K562 (cell line): ENCODE measurements at regions not wholly inside any gene's neighbourhood (a gene's known extent, or its start where the extent isn't known, plus 50 kb on each side); places are given as distances from the start of the nearest gene placed in this dataset.

Experiments used
- ATAC-seq: fragments of 200-7000 bp; cut with Tn5 transposase; 3 replicates; pipeline ENCODE4 v1.9.1; 2020; ENCODE audit warnings: moderate library complexity
- BruUV-seq: library from RNA; stranded (reverse); fragments of 400-500 nt; replicated peaks from 2 replicates; lab custom pipeline; 2021; lab: Mats Ljungman, UMichigan
- CTCF ChIA-PET: fragments of 300-600 bp; formaldehyde crosslinking; extraction: SDS; loops from one replicate; lab custom pipeline; 2021; ENCODE audit warnings: low intra/inter-chr PET ratio; lab: Yijun Ruan, JAX
- POLR2A ChIA-PET: fragments of 300-600, 350-650 bp; sonication (Branson Sonifier 250); formaldehyde crosslinking; extraction: SDS; loops from one replicate; lab custom pipeline; 2021; ENCODE audit warnings: antibody characterized with exemption, inconsistent platforms; lab: Yijun Ruan, JAX
- DNase-seq, 4 experiments: peaks; one replicate each; pipeline versions ENCODE4 v3.0.0 to v3.0.0-alpha.2; 2011 to 2018; ENCODE audit warnings: low spot score in 3 of 4, mixed read lengths in 3 of 4; ENCODE audit errors: extremely low read depth in 1 of 4
- FAIRE-seq: peaks from 2 replicates; lab custom pipeline; 2011; peaks lifted over from hg19 to GRCh38; lab: Jason Lieb, UNC
- H2AFZ ChIP-seq: 2 replicates; pipeline ENCODE4 v1.6.0; 2011; ENCODE audit warnings: low read depth, low read length, control low read depth, inconsistent platforms
- H3K27ac ChIP-seq: fragments of 200-600 bp; 3 replicates; pipeline ENCODE4 v1.8.0; 2011; ENCODE audit warnings: low read depth, mild to moderate bottlenecking, control low read depth, inconsistent platforms, low read length, moderate library complexity, mixed read lengths; ENCODE audit errors: extremely low read depth
- H3K27me3 ChIP-seq, 2 experiments: fragments of 300-600 bp in 1 of 2; 2 replicates in 1 of 2; 3 replicates in 1 of 2; pipeline versions ENCODE4 v1.6.0 to v1.8.0; 2011; ENCODE audit warnings: inconsistent platforms in 2 of 2, low read length in 2 of 2, mild to moderate bottlenecking in 1 of 2, mixed read lengths in 1 of 2, moderate library complexity in 1 of 2; ENCODE audit not compliant: control insufficient read depth in 2 of 2, insufficient read depth in 2 of 2
- H3K36me3 ChIP-seq: fragments of 300-600 bp; 3 replicates; pipeline ENCODE4 v1.8.0; 2011; ENCODE audit warnings: mild to moderate bottlenecking, low read length, inconsistent platforms; ENCODE audit not compliant: control insufficient read depth, insufficient read depth
- H3K4me1 ChIP-seq, 2 experiments: fragments of 200-600 bp in 1 of 2; replicated peaks in 1 of 2; 2 replicates in 1 of 2; 3 replicates in 1 of 2; pipeline versions ENCODE4 v1.5.1 to v1.8.0; 2011; ENCODE audit warnings: inconsistent platforms in 2 of 2, low read length in 2 of 2, mild to moderate bottlenecking in 1 of 2, mixed read lengths in 1 of 2, moderate library complexity in 1 of 2; ENCODE audit not compliant: control insufficient read depth in 2 of 2, insufficient read depth in 2 of 2
- H3K4me2 ChIP-seq: 2 replicates; pipeline ENCODE4 v1.6.1; 2011; ENCODE audit warnings: low read length, control low read depth, inconsistent platforms, mixed read lengths; ENCODE audit not compliant: insufficient read depth
- H3K4me3 ChIP-seq: fragments of 200-600 bp; sonication (generic), shearing (Covaris generic); 2 replicates; pipeline ENCODE4 v1.5.1; 2016; ENCODE audit warnings: control low read depth, inconsistent platforms
- H3K79me2 ChIP-seq: fragments of 200-600 bp; 3 replicates; pipeline ENCODE4 v1.8.0; 2011; ENCODE audit warnings: low read length, inconsistent platforms; ENCODE audit not compliant: control insufficient read depth, insufficient read depth
- H3K9ac ChIP-seq, 2 experiments: 2 replicates each; pipeline versions ENCODE4 v1.6.0 to v1.6.1; 2011; ENCODE audit warnings: low read depth in 2 of 2, low read length in 2 of 2, control low read depth in 1 of 2, inconsistent platforms in 1 of 2, mild to moderate bottlenecking in 1 of 2, mixed read lengths in 1 of 2; ENCODE audit not compliant: insufficient read depth in 1 of 2
- H3K9me1 ChIP-seq: one replicate; pipeline ENCODE4 v1.6.0; 2011; ENCODE audit warnings: inconsistent platforms, mild to moderate bottlenecking, low read length, moderate library complexity; ENCODE audit not compliant: control insufficient read depth, insufficient read depth
- H3K9me3 ChIP-seq: replicated peaks from 2 replicates; pipeline ENCODE4 v1.5.1; 2011; ENCODE audit warnings: low read depth, low read length, inconsistent platforms; ENCODE audit not compliant: control insufficient read depth, insufficient read depth
- H4K20me1 ChIP-seq: replicated peaks from 2 replicates; pipeline ENCODE4 v1.6.1; 2011; ENCODE audit warnings: low read length, inconsistent platforms, mixed read lengths; ENCODE audit not compliant: control insufficient read depth, insufficient read depth
- CC2D1A ChIP-seq: fragments of 450-650 bp; IDR thresholded peaks from 2 replicates; pipeline ENCODE4 v1.6.1; 2017; ENCODE audit warnings: mild to moderate bottlenecking
- CHD2 ChIP-seq: IDR thresholded peaks from 2 replicates; pipeline ENCODE4 v1.6.1; 2011; ENCODE audit warnings: low read depth, low read length
- CTBP1 ChIP-seq: fragments of 450-650 bp; IDR thresholded peaks from 2 replicates; pipeline ENCODE4 v1.6.1; 2016; ENCODE audit warnings: borderline replicate concordance
- GABPB2 ChIP-seq: fragments of 250-450 bp; sonication (Bioruptor Pico); conservative IDR thresholded peaks from 2 replicates; pipeline ENCODE4 v1.5.1; 2021; ENCODE audit warnings: mild to moderate bottlenecking
- MED1 ChIP-seq: sonication (generic); formaldehyde crosslinking; IDR thresholded peaks from 2 replicates; pipeline ENCODE4 v1.8.1; 2023; ENCODE audit warnings: missing genetic modification reagents, borderline replicate concordance
- MTA3 ChIP-seq: fragments of 450-650 bp; formaldehyde crosslinking; IDR thresholded peaks from 2 replicates; pipeline ENCODE4 v1.6.1; 2017; ENCODE audit warnings: mild to moderate bottlenecking, borderline replicate concordance
- NR4A1 ChIP-seq, 2 experiments: fragments of 250-450 bp in 1 of 2; fragments of 450-650 bp in 1 of 2; sonication (Bioruptor Pico) in 1 of 2; IDR thresholded peaks; 2 replicates each; pipeline versions ENCODE4 v1.4.0 to v1.6.1; 2016 to 2020; ENCODE audit warnings: mild to moderate bottlenecking in 2 of 2, missing compliant biosample characterization in 1 of 2, missing genetic modification characterization in 1 of 2, moderate library complexity in 1 of 2
- POLR2A ChIP-seq: fragments of 450-650 bp; conservative IDR thresholded peaks from 2 replicates; pipeline ENCODE4 v1.6.1; 2016
- RBM15 ChIP-seq: fragments of 200-400 bp; formaldehyde crosslinking; IDR thresholded peaks from 2 replicates; pipeline ENCODE4 v1.6.1; 2018; ENCODE audit warnings: mild to moderate bottlenecking, low read length, moderate library complexity; ENCODE audit not compliant: insufficient read depth
- SMARCB1 ChIP-seq: IDR thresholded peaks from 2 replicates; pipeline ENCODE4 v1.6.1; 2011; ENCODE audit warnings: improper control_type of control experiment, low read depth; ENCODE audit not compliant: insufficient read length
- ZNF143 ChIP-seq: sonication (generic); formaldehyde crosslinking; IDR thresholded peaks from 2 replicates; pipeline ENCODE4 v1.9.0; 2022; ENCODE audit warnings: mild to moderate bottlenecking, missing genetic modification reagents
- ZNF324 ChIP-seq: fragments of 250-450 bp; sonication (Bioruptor Pico); IDR thresholded peaks from 2 replicates; pipeline ENCODE4 v1.4.0; 2020; ENCODE audit warnings: mild to moderate bottlenecking
- in situ Hi-C: fragments of 300-500 bp; cut with MboI; formaldehyde crosslinking; loops from 4 replicates; pipeline ENCODE4 v1.15.0; 2018; ENCODE audit warnings: inconsistent platforms, mixed read lengths
- intact Hi-C: fragments of 100-400 bp; cut with micrococcal nuclease; formaldehyde crosslinking; loops from 2 replicates; pipeline ENCODE4 v1.14.2; 2022
- TF ChIP-seq, protein P1 (sequence below): fragments of 250-450 bp; sonication (Bioruptor Pico); IDR thresholded peaks from 2 replicates; pipeline ENCODE4 v1.4.0; 2020

- Histone ChIP-seq H3K9me1 (no peaks in the 10 kb centered on the region), H3K27me3 (no peaks in the 10 kb centered on the region), H4K20me1 (no peaks in the 10 kb centered on the region), H3K4me2 (no peak overlapping the region), H3K27ac (no peak overlapping the region), H3K36me3 (no peaks in the 10 kb centered on the region), H2AFZ (no peak overlapping the region), H3K4me3 (no peak overlapping the region), H3K79me2 (no peaks in the 10 kb centered on the region), H3K9ac (no peak overlapping the region), H3K9me3 (no peaks in the 10 kb centered on the region), H3K4me1 (no peaks in the 10 kb centered on the region)
- ChIA-PET CTCF (no interaction called here), POLR2A (no interaction called here)
- BruUV-seq = no TSS peak
- intact Hi-C loops = no loop called here
- no peak for ATAC-seq
- TF ChIP-seq RBM15 = no peak
- no peak for TF ChIP-seq ZNF143 (CRISPR knock-in tag)
- TF ChIP-seq MED1 (CRISPR knock-in tag) = no peak
- no peak for TF ChIP-seq NR4A1 (CRISPR knock-in tag; IDR thresholded peaks at IDR 0.05)
- no peak for TF ChIP-seq NR4A1 (tag; IDR thresholded peaks at IDR 0.05)
- TF ChIP-seq CHD2 = no peak
- TF ChIP-seq CTBP1 = no peak
- no peak for TF ChIP-seq CC2D1A
- TF ChIP-seq MTA3 = no peak
- TF ChIP-seq, protein P1, sequence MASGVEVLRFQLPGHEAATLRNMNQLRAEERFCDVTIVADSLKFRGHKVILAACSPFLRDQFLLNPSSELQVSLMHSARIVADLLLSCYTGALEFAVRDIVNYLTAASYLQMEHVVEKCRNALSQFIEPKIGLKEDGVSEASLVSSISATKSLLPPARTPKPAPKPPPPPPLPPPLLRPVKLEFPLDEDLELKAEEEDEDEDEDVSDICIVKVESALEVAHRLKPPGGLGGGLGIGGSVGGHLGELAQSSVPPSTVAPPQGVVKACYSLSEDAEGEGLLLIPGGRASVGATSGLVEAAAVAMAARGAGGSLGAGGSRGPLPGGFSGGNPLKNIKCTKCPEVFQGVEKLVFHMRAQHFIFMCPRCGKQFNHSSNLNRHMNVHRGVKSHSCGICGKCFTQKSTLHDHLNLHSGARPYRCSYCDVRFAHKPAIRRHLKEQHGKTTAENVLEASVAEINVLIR = no peak
- no peak for TF ChIP-seq POLR2A
- TF ChIP-seq ZNF324 = no peak
- TF ChIP-seq SMARCB1 = no peak
- no peak for TF ChIP-seq GABPB2 (CRISPR knock-in tag)
- no peak for DNase-seq
- no peak for FAIRE-seq
- in situ Hi-C loops = no loop called here
Observed at GRCh38 chr3:144524531-144524930, 552.9 kb downstream of the DIPK2A start.
